ENCODE measurements at regions not wholly inside any gene's neighbourhood (a gene's known extent, or its start where the extent isn't known, plus 50 kb on each side); places are given as distances from the start of the nearest gene placed in this dataset.
"Not testable (repeated sequence)": the region's sequence is repeated elsewhere in the genome, so short reads cannot be mapped to it uniquely, and the experiment has no call there.

DNA sequence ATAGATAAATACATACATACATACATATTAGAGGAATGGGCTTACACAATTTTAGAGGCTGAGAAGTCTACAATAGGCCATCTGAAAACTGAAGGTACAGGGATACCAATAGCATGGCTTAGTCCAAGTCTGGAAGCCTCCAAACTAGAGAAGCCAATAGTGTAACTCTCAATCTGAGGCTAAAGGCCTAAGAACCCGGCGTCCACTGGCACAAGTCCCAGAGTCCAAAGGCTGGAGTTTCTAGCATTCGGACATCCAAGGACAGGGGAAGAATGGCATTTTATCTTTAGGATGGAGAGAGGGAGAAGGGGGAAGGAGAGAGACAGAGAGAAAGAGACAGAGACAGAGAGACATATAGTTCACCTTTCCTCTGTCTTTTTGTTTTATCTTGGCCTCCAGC lies 63.7 kb upstream of the SYT4 start:
- no peaks in the 10 kb centered on the region for H3K27me3 ChIP-seq
- no peak for DNase-seq
- TF ChIP-seq POLR2A (IDR thresholded peaks at IDR 0.05) (no peak), CTCF (IDR thresholded peaks at IDR 0.05) (no peak)
- H3K27ac ChIP-seq = no peak overlapping the region
- H3K9me3 ChIP-seq = no peaks in the 10 kb centered on the region
- H3K4me3 ChIP-seq = no peak overlapping the region
- no peaks in the 10 kb centered on the region for H3K4me1 ChIP-seq
- no peaks in the 10 kb centered on the region for H3K36me3 ChIP-seq

DNA sequence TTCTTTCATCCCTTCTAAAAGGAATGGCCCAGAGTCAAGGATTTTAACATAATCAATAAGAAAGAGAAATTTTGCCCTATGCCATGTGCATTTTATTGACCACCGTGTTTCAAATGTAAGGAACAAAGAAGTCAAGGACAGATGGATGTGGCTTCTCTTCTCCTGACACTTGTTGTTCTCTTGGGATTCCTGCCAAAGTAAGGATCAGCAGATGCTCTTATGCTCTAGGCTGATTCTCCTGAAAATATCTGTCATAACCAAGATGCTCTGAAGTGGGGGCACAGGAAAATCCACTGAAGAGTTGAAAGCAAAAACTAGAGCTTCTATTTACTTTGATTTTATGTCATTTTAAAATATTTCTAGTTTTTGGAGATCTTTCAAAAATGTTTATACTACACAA lies 72.9 kb upstream of the SYT4 start:
- no peak for DNase-seq
- Histone ChIP-seq H3K4me3 (no peak overlapping the region), H3K36me3 (no peaks in the 10 kb centered on the region), H3K27ac (no peak overlapping the region), H3K9me3 (no peaks in the 10 kb centered on the region), H3K27me3 (no peaks in the 10 kb centered on the region), H3K4me1 (no peaks in the 10 kb centered on the region)
- TF ChIP-seq POLR2A (IDR thresholded peaks at IDR 0.05) (no peak), CTCF (IDR thresholded peaks at IDR 0.05) (no peak)

- Histone ChIP-seq H3K36me3 (no peaks in the 10 kb centered on the region), H3K9me3 (no peaks in the 10 kb centered on the region)
- TF ChIP-seq POLR2A (IDR thresholded peaks at IDR 0.05) (no peak), CTCF (IDR thresholded peaks at IDR 0.05) (no peak)
Observed at GRCh38 chr18:43364535-43364934, 87.2 kb upstream of the SYT4 start.

DNA sequence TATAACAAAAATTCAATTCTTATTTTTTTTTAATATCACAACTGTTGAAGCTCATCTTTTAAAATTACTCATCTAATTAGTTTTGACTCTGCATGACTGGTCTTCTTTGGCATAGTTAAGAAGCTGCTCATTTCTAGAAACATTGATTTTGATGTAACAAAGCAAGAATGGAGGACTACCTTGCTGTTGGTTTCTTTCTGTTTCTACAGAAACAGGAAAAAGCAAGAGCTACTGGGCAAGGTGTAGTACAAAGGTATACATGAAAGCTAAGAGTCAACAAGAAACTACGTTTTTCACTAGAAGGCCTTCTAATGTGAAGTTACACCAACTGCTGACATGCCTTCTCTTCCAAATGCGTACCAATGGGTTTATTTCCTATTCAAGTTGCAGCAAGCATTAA lies 90.6 kb upstream of the SYT4 start:
- H3K4me3 ChIP-seq = no peak overlapping the region
- no peaks in the 10 kb centered on the region for H3K4me1 ChIP-seq
- H3K36me3 ChIP-seq = no peaks in the 10 kb centered on the region
- DNase-seq = no peak
- no peaks in the 10 kb centered on the region for H3K9me3 ChIP-seq
- no peak for TF ChIP-seq POLR2A (IDR thresholded peaks at IDR 0.05)
- no peak for TF ChIP-seq CTCF (IDR thresholded peaks at IDR 0.05)
- H3K27ac ChIP-seq = no peak overlapping the region
- no peaks in the 10 kb centered on the region for H3K27me3 ChIP-seq

More at GRCh38 chr18:43364535-43364934, 87.2 kb upstream of the SYT4 start:
- DNase-seq = no peak
- Histone ChIP-seq H3K4me3 (no peak overlapping the region), H3K4me1 (no peaks in the 10 kb centered on the region), H3K27ac (no peak overlapping the region), H3K27me3 (no peaks in the 10 kb centered on the region)

DNA sequence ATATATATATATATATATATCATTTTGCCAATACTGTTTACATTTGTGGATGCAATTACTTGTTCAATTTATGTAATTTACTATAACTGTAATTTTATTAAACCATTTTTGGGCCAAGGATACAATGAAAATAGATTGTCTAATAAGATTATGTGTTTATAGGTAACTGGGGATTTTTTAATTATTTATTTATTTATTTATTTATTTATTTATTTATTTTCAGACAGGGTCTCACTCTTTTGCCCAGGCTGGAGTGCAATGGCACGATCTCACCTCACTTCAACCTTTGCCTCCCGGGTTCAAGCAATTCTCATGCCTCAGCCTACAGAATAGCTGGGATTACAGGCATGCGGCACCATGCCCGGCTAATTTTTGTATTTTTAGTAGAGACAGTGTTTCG lies 92.0 kb upstream of the SYT4 start:
- DNase-seq, H3K4me3 ChIP-seq: not testable (repeated sequence)

GRCh38 chr18:43372773-43373172 lies 95.5 kb upstream of the SYT4 start:
- no peaks in the 10 kb centered on the region for H3K27me3 ChIP-seq
- no peak for TF ChIP-seq CTCF (IDR thresholded peaks at IDR 0.05)
- TF ChIP-seq POLR2A (IDR thresholded peaks at IDR 0.05) = no peak
- H3K9me3 ChIP-seq = no peaks in the 10 kb centered on the region
- no peak overlapping the region for H3K27ac ChIP-seq
- H3K4me3 ChIP-seq = no peak overlapping the region
- no peaks in the 10 kb centered on the region for H3K36me3 ChIP-seq
- DNase-seq = no peak
- no peaks in the 10 kb centered on the region for H3K4me1 ChIP-seq

More for the DNA sequence above, 92.0 kb upstream of the SYT4 start:
- H3K36me3 ChIP-seq, H3K27ac ChIP-seq, H3K27me3 ChIP-seq, H3K9me3 ChIP-seq, H3K4me1 ChIP-seq: not testable (repeated sequence)

Measured in Peyer's patch (tissue), 4 donors.